ENCODE measurements at regions not wholly inside any gene's neighbourhood (a gene's known extent, or its start where the extent isn't known, plus 50 kb on each side); places are given as distances from the start of the nearest gene placed in this dataset.
"Not testable (repeated sequence)": the region's sequence is repeated elsewhere in the genome, so short reads cannot be mapped to it uniquely, and the experiment has no call there.

GRCh38 chrX:3828378-3829040 is 115.1 kb upstream of the PRKX start:
- not testable (repeated sequence) for H3K27ac ChIP-seq (ENCODE audit: low read depth, low read length); H3K4me1 ChIP-seq (ENCODE audit: insufficient read depth, low read length); H3K4me3 ChIP-seq (ENCODE audit: low read depth in 1 of 2, low read length in 2 of 2); H3K27me3 ChIP-seq (ENCODE audit: control insufficient read depth in 1 of 2, insufficient read depth in 2 of 2, low read length in 2 of 2); H3K9me3 ChIP-seq (ENCODE audit: low read length); H3K36me3 ChIP-seq (ENCODE audit: insufficient read depth, low read length); H3K9ac ChIP-seq (ENCODE audit: low read length)

- not testable (repeated sequence) for H3K4me3 ChIP-seq (ENCODE audit: low read depth in 1 of 2, low read length in 2 of 2); H3K36me3 ChIP-seq (ENCODE audit: insufficient read depth, low read length); H3K27ac ChIP-seq (ENCODE audit: low read depth, low read length); H3K4me1 ChIP-seq (ENCODE audit: insufficient read depth, low read length); H3K9me3 ChIP-seq (ENCODE audit: low read length); H3K9ac ChIP-seq (ENCODE audit: low read length); H3K27me3 ChIP-seq (ENCODE audit: control insufficient read depth in 1 of 2, insufficient read depth in 2 of 2, low read length in 2 of 2)
These were observed 110.6 kb upstream of the PRKX start for GRCh38 chrX:3824008-3824407.

- Histone ChIP-seq H3K27me3 (ENCODE audit: control insufficient read depth in 1 of 2, insufficient read depth in 2 of 2, low read length in 2 of 2) (no peaks in the 10 kb centered on the region), H3K4me1 (ENCODE audit: insufficient read depth, low read length) (peaks cover 4% of the 10 kb centered on the region), H3K36me3 (ENCODE audit: insufficient read depth, low read length) (no peaks in the 10 kb centered on the region), H3K27ac (ENCODE audit: low read depth, low read length) (no peak overlapping the region), H3K4me3 (ENCODE audit: low read depth in 1 of 2, low read length in 2 of 2) (no peak overlapping the region), H3K9ac (ENCODE audit: low read length) (no peak overlapping the region), H3K9me3 (ENCODE audit: low read length) (no peaks in the 10 kb centered on the region)
These were observed 106.7 kb upstream of the PRKX start for GRCh38 chrX:3820167-3820566.

- H3K4me1 ChIP-seq (ENCODE audit: insufficient read depth, low read length) = peaks cover 11% of the 10 kb centered on the region
- H3K27ac ChIP-seq (ENCODE audit: low read depth, low read length); H3K4me3 ChIP-seq (ENCODE audit: low read depth in 1 of 2, low read length in 2 of 2); H3K27me3 ChIP-seq (ENCODE audit: control insufficient read depth in 1 of 2, insufficient read depth in 2 of 2, low read length in 2 of 2); H3K9me3 ChIP-seq (ENCODE audit: low read length); H3K36me3 ChIP-seq (ENCODE audit: insufficient read depth, low read length); H3K9ac ChIP-seq (ENCODE audit: low read length): not testable (repeated sequence)
These were observed 104.0 kb upstream of the PRKX start for GRCh38 chrX:3817480-3817879.

- no peaks in the 10 kb centered on the region for H3K27me3 ChIP-seq (ENCODE audit: control insufficient read depth in 1 of 2, insufficient read depth in 2 of 2, low read length in 2 of 2)
- no peaks in the 10 kb centered on the region for H3K36me3 ChIP-seq (ENCODE audit: insufficient read depth, low read length)
- peak overlapping the region; percentile 91 for H3K27ac ChIP-seq (ENCODE audit: low read depth, low read length)
- H3K9me3 ChIP-seq (ENCODE audit: low read length) = no peaks in the 10 kb centered on the region
- peak overlapping the region; percentile 67 to 96 for H3K4me3 ChIP-seq (ENCODE audit: low read depth in 1 of 2, low read length in 2 of 2)
- H3K4me1 ChIP-seq (ENCODE audit: insufficient read depth, low read length) = peaks cover 11% of the 10 kb centered on the region
- peak overlapping the region; percentile 65 for H3K9ac ChIP-seq (ENCODE audit: low read length)
These were observed 102.6 kb upstream of the PRKX start for GRCh38 chrX:3815896-3816664.

- Histone ChIP-seq H3K9ac (ENCODE audit: low read length) (no peak overlapping the region), H3K9me3 (ENCODE audit: low read length) (no peaks in the 10 kb centered on the region), H3K4me1 (ENCODE audit: insufficient read depth, low read length) (peaks cover 9% of the 10 kb centered on the region), H3K27me3 (ENCODE audit: control insufficient read depth in 1 of 2, insufficient read depth in 2 of 2, low read length in 2 of 2) (peaks cover 2 to 17% of the 10 kb centered on the region in 2 donors), H3K4me3 (ENCODE audit: low read depth in 1 of 2, low read length in 2 of 2) (no peak overlapping the region), H3K36me3 (ENCODE audit: insufficient read depth, low read length) (no peaks in the 10 kb centered on the region), H3K27ac (ENCODE audit: low read depth, low read length) (no peak overlapping the region)
These were observed 98.2 kb upstream of the PRKX start for GRCh38 chrX:3811331-3812311.

- H3K36me3 ChIP-seq (ENCODE audit: insufficient read depth, low read length) = no peaks in the 10 kb centered on the region
- no peak overlapping the region for H3K9ac ChIP-seq (ENCODE audit: low read length)
- no peaks in the 10 kb centered on the region for H3K9me3 ChIP-seq (ENCODE audit: low read length)
- H3K4me3 ChIP-seq (ENCODE audit: low read depth in 1 of 2, low read length in 2 of 2) = no peak overlapping the region
- H3K27me3 ChIP-seq (ENCODE audit: control insufficient read depth in 1 of 2, insufficient read depth in 2 of 2, low read length in 2 of 2) = peaks cover 4 to 20% of the 10 kb centered on the region in 2 donors
- no peak overlapping the region for H3K27ac ChIP-seq (ENCODE audit: low read depth, low read length)
- no peaks in the 10 kb centered on the region for H3K4me1 ChIP-seq (ENCODE audit: insufficient read depth, low read length)
These were observed 94.5 kb upstream of the PRKX start for GRCh38 chrX:3807906-3808305.

- H3K9me3 ChIP-seq (ENCODE audit: low read length) = no peaks in the 10 kb centered on the region
- H3K36me3 ChIP-seq (ENCODE audit: insufficient read depth, low read length) = no peaks in the 10 kb centered on the region
- H3K27me3 ChIP-seq (ENCODE audit: control insufficient read depth in 1 of 2, insufficient read depth in 2 of 2, low read length in 2 of 2) = peaks cover 4 to 20% of the 10 kb centered on the region in 2 donors
- no peak overlapping the region for H3K9ac ChIP-seq (ENCODE audit: low read length)
- H3K4me1 ChIP-seq (ENCODE audit: insufficient read depth, low read length) = no peaks in the 10 kb centered on the region
- no peak overlapping the region for H3K4me3 ChIP-seq (ENCODE audit: low read depth in 1 of 2, low read length in 2 of 2)
- no peak overlapping the region for H3K27ac ChIP-seq (ENCODE audit: low read depth, low read length)
These were observed 93.2 kb upstream of the PRKX start for GRCh38 chrX:3806630-3807029.

- Histone ChIP-seq H3K4me1 (ENCODE audit: insufficient read depth, low read length) (no peaks in the 10 kb centered on the region), H3K9ac (ENCODE audit: low read length) (no peak overlapping the region)
These were observed 90.3 kb upstream of the PRKX start for GRCh38 chrX:3803713-3804112.

GRCh38 chrX:3803305-3803704 is 89.9 kb upstream of the PRKX start:
- no peaks in the 10 kb centered on the region for H3K36me3 ChIP-seq (ENCODE audit: insufficient read depth, low read length)
- H3K27ac ChIP-seq (ENCODE audit: low read depth, low read length) = no peak overlapping the region
- peaks cover 4 to 9% of the 10 kb centered on the region in 2 donors for H3K27me3 ChIP-seq (ENCODE audit: control insufficient read depth in 1 of 2, insufficient read depth in 2 of 2, low read length in 2 of 2)
- H3K9ac ChIP-seq (ENCODE audit: low read length) = no peak overlapping the region
- H3K9me3 ChIP-seq (ENCODE audit: low read length) = no peaks in the 10 kb centered on the region
- H3K4me1 ChIP-seq (ENCODE audit: insufficient read depth, low read length) = no peaks in the 10 kb centered on the region
- H3K4me3 ChIP-seq (ENCODE audit: low read depth in 1 of 2, low read length in 2 of 2) = no peak overlapping the region

More at GRCh38 chrX:3803713-3804112, 90.3 kb upstream of the PRKX start:
- peaks cover 4 to 9% of the 10 kb centered on the region in 2 donors for H3K27me3 ChIP-seq (ENCODE audit: control insufficient read depth in 1 of 2, insufficient read depth in 2 of 2, low read length in 2 of 2)
- H3K4me3 ChIP-seq (ENCODE audit: low read depth in 1 of 2, low read length in 2 of 2) = no peak overlapping the region
- H3K36me3 ChIP-seq (ENCODE audit: insufficient read depth, low read length) = no peaks in the 10 kb centered on the region
- H3K9me3 ChIP-seq (ENCODE audit: low read length) = no peaks in the 10 kb centered on the region
- no peak overlapping the region for H3K27ac ChIP-seq (ENCODE audit: low read depth, low read length)

GRCh38 chrX:3795411-3795810 is 82.0 kb upstream of the PRKX start:
- not testable (repeated sequence) for H3K27ac ChIP-seq (ENCODE audit: low read depth, low read length); H3K4me1 ChIP-seq (ENCODE audit: insufficient read depth, low read length); H3K27me3 ChIP-seq (ENCODE audit: control insufficient read depth in 1 of 2, insufficient read depth in 2 of 2, low read length in 2 of 2); H3K9me3 ChIP-seq (ENCODE audit: low read length); H3K36me3 ChIP-seq (ENCODE audit: insufficient read depth, low read length); H3K9ac ChIP-seq (ENCODE audit: low read length); H3K4me3 ChIP-seq (ENCODE audit: low read depth in 1 of 2, low read length in 2 of 2)
